ENCODE measurements at regions not wholly inside any gene's neighbourhood (a gene's known extent, or its start where the extent isn't known, plus 50 kb on each side); places are given as distances from the start of the nearest gene placed in this dataset.

GRCh38 chr4:11037637-11038036, 353.1 kb upstream of the CLNK start (continued):
- TF ChIP-seq POLR2AphosphoS5 (IDR thresholded peaks at IDR 0.05; ENCODE audit: low read depth, low read length), result no peak

- Histone ChIP-seq H3K18ac (ENCODE audit: extremely low read depth, low read length) (no peak overlapping the region), H2AFZ (ENCODE audit: low read length) (peak overlapping the region; percentile 66; the same call in 1 of the 2 replicates), H3K56ac (replicated peaks; ENCODE audit: insufficient read length, low read depth, low read length) (no peak overlapping the region), H3K4ac (replicated peaks; ENCODE audit: insufficient read length, low read depth, low read length) (no peak overlapping the region), H3K79me2 (ENCODE audit: control insufficient read depth in 1 of 2, insufficient read depth in 2 of 2, low read length in 2 of 2) (no peaks in the 10 kb centered on the region), H3K27ac (ENCODE audit: low read depth, low read length) (no peak overlapping the region), H3K14ac (ENCODE audit: insufficient read length) (no peak overlapping the region), H3K4me3 (ENCODE audit: extremely low read depth in 1 of 4, insufficient read depth in 2 of 4, low read depth in 3 of 4, low read length in 4 of 4) (no peak overlapping the region), H3K36me3 (ENCODE audit: control insufficient read depth in 2 of 4, insufficient read depth in 4 of 4, low read length in 3 of 4) (no peaks in the 10 kb centered on the region), H3K79me1 (ENCODE audit: low read depth, low read length) (no peaks in the 10 kb centered on the region), H3K9me3 (ENCODE audit: insufficient read depth in 2 of 2, low read depth in 1 of 2, low read length in 1 of 2) (no peaks in the 10 kb centered on the region), H2BK120ac (replicated peaks; ENCODE audit: low read depth, low read length) (no peak overlapping the region), H3K4me1 (replicated peaks in 1 of 4; ENCODE audit: control insufficient read depth in 3 of 4, insufficient read depth in 4 of 4, low read length in 3 of 4) (no peaks in the 10 kb centered on the region), H4K20me1 (replicated peaks in 1 of 2; ENCODE audit: control insufficient read depth in 1 of 2, insufficient read depth in 2 of 2, low read length in 2 of 2) (no peaks in the 10 kb centered on the region), H3K4me2 (ENCODE audit: insufficient read depth in 1 of 2, low read depth in 2 of 2, low read length in 2 of 2) (no peak overlapping the region), H2BK12ac (ENCODE audit: low read depth, low read length) (no peak overlapping the region), H2BK20ac (ENCODE audit: low read length) (no peak overlapping the region), H4K5ac (ENCODE audit: insufficient read length, low read depth, low read length) (no peak overlapping the region), H2BK15ac (ENCODE audit: low read length) (no peak overlapping the region), H3K23ac (ENCODE audit: insufficient read length) (no peak overlapping the region), H2AK5ac (ENCODE audit: low read depth, low read length) (no peak overlapping the region), H4K91ac (replicated peaks; ENCODE audit: insufficient read length, low read length) (no peak overlapping the region), H3K23me2 (ENCODE audit: low read depth, low read length) (no peaks in the 10 kb centered on the region), H3K9ac (replicated peaks in 1 of 4; ENCODE audit: extremely low read depth in 1 of 4, low read depth in 3 of 4, low read length in 3 of 4) (no peak overlapping the region), H3K27me3 (replicated peaks in 1 of 4; ENCODE audit: control insufficient read depth in 3 of 4, extremely low read depth in 1 of 4, insufficient read depth in 3 of 4, low read length in 3 of 4) (no peaks in the 10 kb centered on the region), H4K8ac (ENCODE audit: extremely low read depth, insufficient read depth, low read length) (no peak overlapping the region), H2BK5ac (ENCODE audit: low read depth, low read length) (no peak overlapping the region)
- WGBS, 2 experiments (ENCODE audit: extremely low coverage in 1 of 2, insufficient coverage in 1 of 2, insufficient read length in 1 of 2, insufficient replicate concordance in 2 of 2, low coverage in 1 of 2, low lambda C conversion rate in 2 of 2, missing lambda C conversion rate in 1 of 2), result 86% methylated on average over 3 of the region's 3 CpGs; no CpG with 5 or more reads in 1 of the 2 experiments
- TF ChIP-seq CREB1 (IDR thresholded peaks at IDR 0.05), result no peak
- no peak for TF ChIP-seq CTCF (IDR thresholded peaks at IDR 0.05; ENCODE audit: control extremely low read depth in 1 of 3, insufficient read depth in 1 of 3, low read depth in 1 of 3, low read length in 3 of 3)
- TF ChIP-seq SAP30 (IDR thresholded peaks at IDR 0.05; ENCODE audit: insufficient read depth, insufficient replicate concordance, low read length), result no peak
- TF ChIP-seq RFX5 (IDR thresholded peaks at IDR 0.05; ENCODE audit: borderline replicate concordance, low read depth, low read length), result no peak
- TF ChIP-seq PHF8 (conservative IDR thresholded peaks at IDR 0.05; ENCODE audit: low read depth, low read length), result no peak
- TF ChIP-seq CEBPB (IDR thresholded peaks at IDR 0.05; ENCODE audit: low read depth, low read length), result no peak
- TF ChIP-seq RXRA (IDR thresholded peaks at IDR 0.05; ENCODE audit: insufficient read depth, low read depth, low read length), result no peak
- TF ChIP-seq EGR1 (IDR thresholded peaks at IDR 0.05; ENCODE audit: borderline replicate concordance, low read depth, low read length), result no peak
- POLR2A ChIA-PET (ENCODE audit: partially characterized antibody), result no interaction called here
- CTCF ChIA-PET (ENCODE audit: partially characterized antibody), result interaction anchor here (1.3 to 1.9 kb wide), 2 partner anchors 139 to 396 kb away, joined by 4 read pairs; no protein-coding TSS in a partner anchor
- FAIRE-seq (no peak), DNase-seq (ENCODE audit: low read depth in 1 of 2, low spot score in 2 of 2) (no peak)
These were observed 343.8 kb upstream of the CLNK start for GRCh38 chr4:11028334-11028733.

Data from H1 (cell line).